GM23338 (cell line): ENCODE measurements at regions not wholly inside any gene's neighbourhood (a gene's known extent, or its start where the extent isn't known, plus 50 kb on each side); places are given as distances from the start of the nearest gene placed in this dataset.

Source experiments
- ATAC-seq: fragments of 200-7000 bp; cut with Tn5 transposase; 3 replicates; pipeline ENCODE4 v1.9.1; 2020
- DNase-seq: peaks from one replicate; pipeline ENCODE4 v3.0.0-alpha.2; 2015; ENCODE audit warnings: low spot score
- H2AFZ ChIP-seq: fragments of 200-600 bp; sonication (generic); 2 replicates; pipeline ENCODE4 v1.8.0; 2016; ENCODE audit warnings: antibody characterized with exemption, mild to moderate bottlenecking, moderate library complexity
- H3F3A ChIP-seq: fragments of 200-600 bp; sonication (generic); replicated peaks from 2 replicates; pipeline ENCODE4 v1.8.0; 2017; ENCODE audit warnings: antibody characterized with exemption, mixed run types, low read depth
- H3K27ac ChIP-seq: fragments of 200-600 bp; sonication (generic); 2 replicates; pipeline ENCODE4 v1.6.1; 2016; ENCODE audit warnings: low read depth
- H3K27me3 ChIP-seq: fragments of 200-600 bp; sonication (generic); 2 replicates; pipeline ENCODE4 v1.8.0; 2016; ENCODE audit warnings: mild to moderate bottlenecking, mixed run types, moderate library complexity; ENCODE audit not compliant: insufficient read depth
- H3K36me3 ChIP-seq: fragments of 200-600 bp; sonication (generic); 2 replicates; pipeline ENCODE4 v1.8.0; 2016; ENCODE audit warnings: mild to moderate bottlenecking; ENCODE audit not compliant: insufficient read depth
- H3K4me1 ChIP-seq: fragments of 200-600 bp; sonication (generic); 2 replicates; pipeline ENCODE4 v1.8.0; 2016; ENCODE audit warnings: mild to moderate bottlenecking, moderate library complexity; ENCODE audit not compliant: insufficient read depth
- H3K4me2 ChIP-seq: fragments of 200-600 bp; sonication (generic); 2 replicates; pipeline ENCODE4 v1.7.1; 2017; ENCODE audit warnings: mixed run types
- H3K4me3 ChIP-seq: fragments of 200-600 bp; sonication (generic); 2 replicates; pipeline ENCODE4 v1.6.1; 2016; ENCODE audit warnings: mixed run types
- H3K79me2 ChIP-seq: fragments of 200-600 bp; sonication (generic); replicated peaks from 2 replicates; pipeline ENCODE4 v1.8.0; 2017; ENCODE audit warnings: mild to moderate bottlenecking; ENCODE audit not compliant: insufficient read depth
- H3K9me2 ChIP-seq: fragments of 200-600 bp; sonication (generic); 2 replicates; pipeline ENCODE4 v1.8.0; 2017; ENCODE audit not compliant: insufficient read depth
- H4K20me1 ChIP-seq: fragments of 200-600 bp; sonication (generic); replicated peaks from 2 replicates; pipeline ENCODE4 v1.8.0; 2017; ENCODE audit warnings: mild to moderate bottlenecking; ENCODE audit not compliant: insufficient read depth
- H3K27ac Mint-ChIP-seq: 2 replicates; pipeline ENCODE4 v1.8.0; 2020; ENCODE audit warnings: inconsistent platforms, mild to moderate bottlenecking, moderate library complexity, mixed read lengths
- H3K27me3 Mint-ChIP-seq: 3 replicates; pipeline ENCODE4 v1.8.0; 2022; ENCODE audit warnings: low read depth, mild to moderate bottlenecking, moderate library complexity, mixed read lengths, inconsistent platforms; ENCODE audit not compliant: insufficient read depth, poor library complexity
- H3K36me3 Mint-ChIP-seq: 3 replicates; pipeline ENCODE4 v1.8.0; 2021; ENCODE audit warnings: low read depth, mild to moderate bottlenecking, inconsistent platforms, moderate library complexity, mixed read lengths
- H3K4me1 Mint-ChIP-seq: 3 replicates; pipeline ENCODE4 v1.8.0; 2020; ENCODE audit warnings: mild to moderate bottlenecking, inconsistent platforms, mixed read lengths
- H3K4me3 Mint-ChIP-seq: 3 replicates; pipeline ENCODE4 v1.8.0; 2021; ENCODE audit warnings: moderate library complexity, mild to moderate bottlenecking, inconsistent platforms, mixed read lengths
- H3K9me3 Mint-ChIP-seq: 3 replicates; pipeline ENCODE4 v1.8.0; 2020; ENCODE audit warnings: moderate library complexity, mild to moderate bottlenecking, inconsistent platforms, mixed read lengths
- CREB1 ChIP-seq: fragments of 250-450 bp; sonication (Bioruptor Pico); IDR thresholded peaks from 2 replicates; pipeline ENCODE4 v1.5.0; 2020; ENCODE audit warnings: low read depth, mild to moderate bottlenecking, moderate library complexity
- ETS1 ChIP-seq: IDR thresholded peaks from 2 replicates; pipeline ENCODE4 v1.6.1; 2016; ENCODE audit warnings: antibody characterized with exemption
- EZH2 ChIP-seq: fragments of 200-600 bp; sonication (generic); IDR thresholded peaks from one replicate; pipeline ENCODE4 v1.8.0; 2017; ENCODE audit warnings: antibody characterized with exemption, mild to moderate bottlenecking, low read depth; ENCODE audit not compliant: unreplicated experiment
- POLR2AphosphoS5 ChIP-seq: IDR thresholded peaks from 2 replicates; pipeline ENCODE4 v1.6.1; 2016; ENCODE audit warnings: antibody characterized with exemption, low read depth
- ZNF462 ChIP-seq: fragments of 250-450 bp; sonication (Bioruptor Pico); IDR thresholded peaks from 2 replicates; pipeline ENCODE4 v1.5.0; 2020; ENCODE audit warnings: mild to moderate bottlenecking, moderate library complexity
- TF ChIP-seq, protein P1 (sequence below): IDR thresholded peaks from one replicate; pipeline ENCODE4 v1.6.1; 2018; ENCODE audit warnings: antibody characterized with exemption; ENCODE audit not compliant: unreplicated experiment

DNA sequence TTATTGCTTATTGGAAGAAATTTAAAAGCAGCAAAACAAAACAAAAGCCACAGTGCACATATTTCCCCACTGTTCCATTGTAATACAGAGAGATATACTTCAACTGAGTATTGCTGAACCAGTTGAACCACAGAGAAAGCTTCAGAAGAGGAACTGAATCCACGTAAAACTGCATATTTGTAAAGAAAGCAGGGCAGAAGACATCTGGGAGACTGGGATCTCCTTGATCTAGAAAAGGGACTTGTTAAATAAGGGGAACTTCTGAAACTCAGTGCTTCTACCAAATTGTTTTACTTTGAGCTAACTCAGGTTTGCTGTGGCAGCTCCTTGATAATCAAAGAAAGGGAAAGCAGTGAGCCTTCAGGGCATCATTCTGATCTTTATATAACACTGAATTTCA is 411.1 kb upstream of the MDGA2 start:
- peaks cover 12% of the 10 kb centered on the region for H3K4me1 Mint-ChIP-seq
- TF ChIP-seq ETS1 (no peak), POLR2AphosphoS5 (no peak), EZH2 (no peak), CREB1 (CRISPR knock-in tag) (no peak), ZNF462 (CRISPR knock-in tag) (no peak)
- TF ChIP-seq, protein P1, sequence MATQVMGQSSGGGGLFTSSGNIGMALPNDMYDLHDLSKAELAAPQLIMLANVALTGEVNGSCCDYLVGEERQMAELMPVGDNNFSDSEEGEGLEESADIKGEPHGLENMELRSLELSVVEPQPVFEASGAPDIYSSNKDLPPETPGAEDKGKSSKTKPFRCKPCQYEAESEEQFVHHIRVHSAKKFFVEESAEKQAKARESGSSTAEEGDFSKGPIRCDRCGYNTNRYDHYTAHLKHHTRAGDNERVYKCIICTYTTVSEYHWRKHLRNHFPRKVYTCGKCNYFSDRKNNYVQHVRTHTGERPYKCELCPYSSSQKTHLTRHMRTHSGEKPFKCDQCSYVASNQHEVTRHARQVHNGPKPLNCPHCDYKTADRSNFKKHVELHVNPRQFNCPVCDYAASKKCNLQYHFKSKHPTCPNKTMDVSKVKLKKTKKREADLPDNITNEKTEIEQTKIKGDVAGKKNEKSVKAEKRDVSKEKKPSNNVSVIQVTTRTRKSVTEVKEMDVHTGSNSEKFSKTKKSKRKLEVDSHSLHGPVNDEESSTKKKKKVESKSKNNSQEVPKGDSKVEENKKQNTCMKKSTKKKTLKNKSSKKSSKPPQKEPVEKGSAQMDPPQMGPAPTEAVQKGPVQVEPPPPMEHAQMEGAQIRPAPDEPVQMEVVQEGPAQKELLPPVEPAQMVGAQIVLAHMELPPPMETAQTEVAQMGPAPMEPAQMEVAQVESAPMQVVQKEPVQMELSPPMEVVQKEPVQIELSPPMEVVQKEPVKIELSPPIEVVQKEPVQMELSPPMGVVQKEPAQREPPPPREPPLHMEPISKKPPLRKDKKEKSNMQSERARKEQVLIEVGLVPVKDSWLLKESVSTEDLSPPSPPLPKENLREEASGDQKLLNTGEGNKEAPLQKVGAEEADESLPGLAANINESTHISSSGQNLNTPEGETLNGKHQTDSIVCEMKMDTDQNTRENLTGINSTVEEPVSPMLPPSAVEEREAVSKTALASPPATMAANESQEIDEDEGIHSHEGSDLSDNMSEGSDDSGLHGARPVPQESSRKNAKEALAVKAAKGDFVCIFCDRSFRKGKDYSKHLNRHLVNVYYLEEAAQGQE: no peak
- no peaks in the 10 kb centered on the region for H3K36me3 ChIP-seq
- no peaks in the 10 kb centered on the region for H4K20me1 ChIP-seq
- no peak overlapping the region for H3K4me2 ChIP-seq
- H2AFZ ChIP-seq: 0 out of 2 replicates have a peak overlapping the region, but pooled peaks have one; percentile 1
- no peaks in the 10 kb centered on the region for H3K9me3 Mint-ChIP-seq
- no peaks in the 10 kb centered on the region for H3K4me1 ChIP-seq
- no peak overlapping the region for H3K4me3 ChIP-seq
- H3K27ac Mint-ChIP-seq: no peak overlapping the region
- no peaks in the 10 kb centered on the region for H3K36me3 Mint-ChIP-seq
- H3K27me3 Mint-ChIP-seq: no peaks in the 10 kb centered on the region
- no peaks in the 10 kb centered on the region for H3K27me3 ChIP-seq
- no peak overlapping the region for H3K4me3 Mint-ChIP-seq
- no peak overlapping the region for H3K27ac ChIP-seq
- no peaks in the 10 kb centered on the region for H3K9me2 ChIP-seq
- no peaks in the 10 kb centered on the region for H3K79me2 ChIP-seq
- no peak for DNase-seq
- H3F3A ChIP-seq: no peaks in the 10 kb centered on the region
- no peak for ATAC-seq
